Kidney epithelial cell (primary cell): ENCODE measurements at regions not wholly inside any gene's neighbourhood (a gene's known extent, or its start where the extent isn't known, plus 50 kb on each side); places are given as distances from the start of the nearest gene placed in this dataset.

Experiments used
- DNase-seq: peaks from one replicate; pipeline ENCODE4 v3.0.0-alpha.2; 2010; ENCODE audit warnings: low read depth
- H3K27me3 ChIP-seq: 2 replicates; pipeline ENCODE4 v1.6.0; 2011; ENCODE audit warnings: low read length; ENCODE audit not compliant: control insufficient read depth, insufficient read depth
- H3K36me3 ChIP-seq: 2 replicates; pipeline ENCODE4 v1.5.1; 2011; ENCODE audit warnings: low read length; ENCODE audit not compliant: control insufficient read depth, insufficient read depth
- H3K4me3 ChIP-seq: 2 replicates; pipeline ENCODE4 v1.5.1; 2011; ENCODE audit warnings: low read depth, mild to moderate bottlenecking, control low read depth, low read length
- TF ChIP-seq, protein P1 (sequence below): IDR thresholded peaks from 2 replicates; pipeline ENCODE4 v1.5.1; 2011; ENCODE audit warnings: mild to moderate bottlenecking, moderate library complexity, low read length, control low read depth, inconsistent platforms; ENCODE audit not compliant: insufficient read depth, poor library complexity, severe bottlenecking

DNA sequence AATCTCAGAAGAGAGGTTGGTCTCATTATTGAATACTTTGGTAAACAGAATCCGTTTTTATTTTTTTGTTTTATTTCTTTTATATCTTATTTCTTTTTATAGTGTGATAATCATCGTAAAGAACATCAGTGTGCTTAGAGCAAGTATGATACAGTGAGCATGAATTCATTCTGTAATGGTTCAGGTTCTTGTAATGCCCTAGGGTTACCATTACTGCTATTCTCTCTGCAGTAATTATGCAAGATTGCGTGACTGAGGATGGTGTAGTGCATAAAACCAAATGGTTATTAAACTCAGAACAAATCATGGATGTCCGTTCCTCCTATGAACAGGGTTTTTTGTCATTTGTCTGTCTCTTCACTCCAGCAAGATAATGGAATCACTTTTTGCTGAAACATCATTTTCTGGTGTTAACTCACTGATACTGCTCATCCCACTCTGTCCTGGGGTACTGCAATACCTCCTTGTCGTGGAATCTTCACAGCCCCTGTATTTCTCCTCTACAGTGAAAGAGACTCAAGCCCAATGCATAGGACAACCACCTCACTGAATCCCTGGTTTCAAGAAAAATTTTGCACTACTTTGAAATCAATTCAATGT lies 274.8 kb upstream of the ST6GAL2 start:
- no peak for DNase-seq
- TF ChIP-seq, protein P1, sequence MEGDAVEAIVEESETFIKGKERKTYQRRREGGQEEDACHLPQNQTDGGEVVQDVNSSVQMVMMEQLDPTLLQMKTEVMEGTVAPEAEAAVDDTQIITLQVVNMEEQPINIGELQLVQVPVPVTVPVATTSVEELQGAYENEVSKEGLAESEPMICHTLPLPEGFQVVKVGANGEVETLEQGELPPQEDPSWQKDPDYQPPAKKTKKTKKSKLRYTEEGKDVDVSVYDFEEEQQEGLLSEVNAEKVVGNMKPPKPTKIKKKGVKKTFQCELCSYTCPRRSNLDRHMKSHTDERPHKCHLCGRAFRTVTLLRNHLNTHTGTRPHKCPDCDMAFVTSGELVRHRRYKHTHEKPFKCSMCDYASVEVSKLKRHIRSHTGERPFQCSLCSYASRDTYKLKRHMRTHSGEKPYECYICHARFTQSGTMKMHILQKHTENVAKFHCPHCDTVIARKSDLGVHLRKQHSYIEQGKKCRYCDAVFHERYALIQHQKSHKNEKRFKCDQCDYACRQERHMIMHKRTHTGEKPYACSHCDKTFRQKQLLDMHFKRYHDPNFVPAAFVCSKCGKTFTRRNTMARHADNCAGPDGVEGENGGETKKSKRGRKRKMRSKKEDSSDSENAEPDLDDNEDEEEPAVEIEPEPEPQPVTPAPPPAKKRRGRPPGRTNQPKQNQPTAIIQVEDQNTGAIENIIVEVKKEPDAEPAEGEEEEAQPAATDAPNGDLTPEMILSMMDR = no peak
- Histone ChIP-seq H3K4me3 (no peak overlapping the region), H3K27me3 (no peaks in the 10 kb centered on the region), H3K36me3 (no peaks in the 10 kb centered on the region)

DNA sequence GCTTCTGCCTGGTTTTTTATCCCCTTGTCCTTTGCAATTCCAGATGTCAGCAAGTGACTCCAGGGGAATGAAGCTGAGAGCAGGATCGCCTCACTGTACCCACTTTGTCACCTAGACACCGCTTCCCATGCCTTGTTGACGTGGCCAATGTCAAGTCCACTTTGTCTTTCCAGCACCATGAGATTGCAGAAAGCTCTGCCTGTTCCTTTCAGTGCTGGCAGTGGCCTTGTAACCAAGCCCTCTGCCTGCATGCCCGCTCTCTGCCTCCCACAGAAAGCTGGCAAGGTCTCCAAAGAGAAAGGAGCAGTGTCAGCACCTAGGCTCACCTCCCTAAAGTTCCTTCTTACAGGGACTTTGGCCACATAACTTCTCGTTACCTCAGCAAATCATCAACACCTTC lies 282.2 kb upstream of the ST6GAL2 start:
- TF ChIP-seq, protein P1 = no peak
- no peak for DNase-seq
- Histone ChIP-seq H3K4me3 (no peak overlapping the region), H3K27me3 (no peaks in the 10 kb centered on the region), H3K36me3 (no peaks in the 10 kb centered on the region)

DNA sequence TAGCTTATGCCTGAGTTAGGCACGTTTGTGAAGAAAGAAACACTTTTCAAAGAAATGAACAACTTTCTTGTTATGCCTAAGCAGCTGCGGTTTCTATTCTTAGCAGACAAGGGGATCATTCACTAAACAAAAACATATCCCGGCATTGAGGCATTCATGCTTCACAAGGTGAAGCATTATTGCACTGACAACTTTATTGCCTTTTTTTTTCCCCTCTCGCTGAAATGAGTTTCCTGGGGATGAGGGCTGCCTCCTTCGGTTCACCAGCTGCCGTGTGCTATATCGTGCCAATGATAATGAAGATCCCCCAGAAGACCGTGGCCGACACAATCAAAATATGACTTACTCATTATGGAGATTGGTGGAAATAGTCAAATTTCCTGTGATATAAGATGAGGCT lies 288.2 kb upstream of the ST6GAL2 start:
- H3K4me3 ChIP-seq = no peak overlapping the region
- TF ChIP-seq, protein P1 = no peak
- no peaks in the 10 kb centered on the region for H3K27me3 ChIP-seq
- no peak for DNase-seq
- H3K36me3 ChIP-seq = no peaks in the 10 kb centered on the region

DNA sequence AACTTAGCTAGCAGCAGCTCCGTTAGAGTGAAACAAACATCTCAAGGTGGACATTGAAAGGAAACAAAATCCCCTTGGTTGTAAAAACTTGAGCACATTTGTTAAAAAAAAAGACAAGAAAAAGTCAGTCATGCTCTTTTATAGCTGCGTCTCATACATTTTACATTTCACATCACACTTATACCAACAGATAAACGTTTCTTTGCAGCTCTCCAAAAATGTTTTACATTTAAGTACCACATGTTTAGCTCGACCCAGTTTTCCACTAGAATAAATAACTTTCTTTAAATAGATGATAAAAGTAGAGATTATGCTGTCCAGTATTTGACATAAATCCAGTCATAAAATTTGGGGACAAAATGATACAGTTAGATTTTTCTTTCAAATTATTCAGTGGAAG lies 297.0 kb upstream of the ST6GAL2 start:
- Histone ChIP-seq H3K36me3 (no peaks in the 10 kb centered on the region), H3K4me3 (no peak overlapping the region), H3K27me3 (no peaks in the 10 kb centered on the region)
- DNase-seq = no peak
- TF ChIP-seq, protein P1 = no peak

DNA sequence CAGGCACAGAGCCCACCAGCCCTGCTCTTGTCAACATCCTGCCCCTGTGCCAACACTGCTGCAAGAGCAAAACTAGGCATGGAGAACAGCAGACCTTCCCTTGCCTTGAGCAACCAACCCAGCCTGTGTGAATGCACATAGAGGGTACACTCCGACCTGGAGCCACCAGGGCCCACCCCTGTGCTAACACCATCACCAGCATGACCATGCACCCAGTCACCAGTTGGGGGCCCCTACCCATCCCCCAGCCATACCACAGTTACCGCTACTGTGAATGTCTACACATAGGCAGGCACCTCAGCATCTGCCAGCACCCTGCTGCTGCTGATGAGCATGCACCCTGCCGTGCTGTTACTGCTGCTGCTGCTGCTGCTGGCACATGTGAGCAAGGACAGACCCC lies 301.9 kb upstream of the ST6GAL2 start:
- no peak for DNase-seq
- TF ChIP-seq, protein P1 = no peak
- no peaks in the 10 kb centered on the region for H3K36me3 ChIP-seq
- H3K27me3 ChIP-seq = no peaks in the 10 kb centered on the region
- H3K4me3 ChIP-seq = no peak overlapping the region

DNA sequence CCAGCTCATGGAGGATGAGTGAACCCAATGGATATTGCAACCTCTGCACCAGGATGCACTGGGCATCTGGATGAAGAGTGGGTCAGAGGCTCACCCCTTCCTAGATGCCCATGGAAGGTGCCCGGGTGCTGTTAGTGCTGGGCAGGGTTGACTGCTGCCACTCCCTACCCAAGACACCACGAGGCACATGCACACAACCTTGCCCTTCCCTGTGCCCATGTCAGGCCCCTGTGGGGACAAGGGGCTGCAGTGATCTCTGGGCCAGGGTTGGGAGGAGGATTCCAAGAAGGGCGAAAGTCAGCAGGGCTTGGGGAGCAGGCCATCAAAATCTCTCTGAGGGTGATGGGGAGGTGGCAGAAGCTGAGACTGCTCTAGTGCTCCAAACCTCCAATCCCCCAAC lies 309.7 kb upstream of the ST6GAL2 start:
- H3K36me3 ChIP-seq = no peaks in the 10 kb centered on the region
- no peaks in the 10 kb centered on the region for H3K27me3 ChIP-seq
- H3K4me3 ChIP-seq = no peak overlapping the region
- TF ChIP-seq, protein P1 = no peak
- DNase-seq = no peak
